GM21526 (cell line): ENCODE measurements at regions not wholly inside any gene's neighbourhood (a gene's known extent, or its start where the extent isn't known, plus 50 kb on each side); places are given as distances from the start of the nearest gene placed in this dataset.

ENCODE experiments used
- ATAC-seq: cut with Tn5 transposase; IDR thresholded peaks from one replicate; pipeline ENCODE4 v1.9.1; 2021; ENCODE audit warnings: moderate library complexity; ENCODE audit not compliant: unreplicated experiment, low FRiP score

DNA sequence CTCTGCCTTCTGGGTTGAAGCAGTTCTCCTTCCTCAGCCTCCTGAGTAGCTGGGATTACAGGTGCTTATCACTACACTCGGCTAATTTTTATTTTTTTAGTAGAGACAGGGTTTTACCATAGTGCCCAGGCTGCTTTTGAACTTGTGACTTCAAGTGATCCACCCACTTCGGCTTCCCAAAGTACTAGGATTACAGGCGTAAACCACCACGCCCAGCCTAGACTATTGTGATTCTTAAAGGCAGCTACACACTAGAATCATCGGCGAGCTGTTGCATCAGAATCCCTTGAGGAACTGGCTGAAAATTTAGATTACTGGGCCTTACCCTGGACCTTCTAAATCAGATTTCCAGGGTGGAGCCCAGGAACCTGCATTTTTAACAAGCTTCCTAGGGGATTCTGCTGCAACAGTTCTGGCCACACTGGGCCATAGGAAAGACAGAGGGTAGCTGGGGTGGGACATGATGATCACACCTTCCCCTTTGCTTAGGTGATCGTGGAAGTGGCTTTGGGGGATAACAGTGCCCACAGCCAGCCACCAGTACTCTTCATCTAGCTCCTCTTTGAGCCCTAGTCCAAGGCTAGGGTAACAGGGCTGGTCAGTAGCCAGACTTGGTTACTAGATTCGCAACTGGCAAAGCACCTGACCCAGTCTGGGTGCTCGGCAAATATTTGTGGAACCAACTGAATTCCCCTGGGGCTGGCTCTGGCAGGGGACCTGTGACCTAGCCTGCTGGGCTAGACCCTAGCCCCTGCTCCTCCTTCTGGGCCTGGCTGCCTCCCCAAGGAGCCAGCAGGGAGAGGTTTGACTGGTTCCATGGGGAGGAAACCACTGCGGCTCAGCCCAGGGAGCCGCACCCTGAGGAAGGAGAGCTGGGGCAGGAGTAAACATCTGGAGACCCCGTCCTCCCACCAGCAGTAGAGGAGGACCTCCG, 67.1 kb upstream of the DUSP5 start:
- no peak for ATAC-seq

DNA sequence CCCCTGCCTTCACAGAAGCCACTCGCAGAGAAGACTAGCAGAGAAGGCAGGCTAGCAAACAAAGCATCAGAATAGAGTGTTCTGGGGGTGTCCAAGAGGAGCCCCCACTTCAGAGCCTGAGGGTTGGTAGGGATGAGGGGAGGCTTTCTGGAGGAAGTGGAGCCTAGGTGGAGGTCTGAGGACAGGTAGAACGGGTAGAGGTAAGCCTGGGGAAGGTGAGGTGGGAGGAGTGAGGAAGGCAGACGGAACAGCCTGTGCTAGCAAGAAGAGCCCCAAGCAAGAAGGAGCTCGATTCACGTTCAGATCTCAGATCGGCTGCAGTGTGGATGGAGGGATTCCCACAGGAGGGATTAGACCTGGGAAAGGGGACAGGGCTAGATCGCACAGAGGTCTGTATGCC, 66.0 kb upstream of the DUSP5 start:
- ATAC-seq, result no peak

DNA sequence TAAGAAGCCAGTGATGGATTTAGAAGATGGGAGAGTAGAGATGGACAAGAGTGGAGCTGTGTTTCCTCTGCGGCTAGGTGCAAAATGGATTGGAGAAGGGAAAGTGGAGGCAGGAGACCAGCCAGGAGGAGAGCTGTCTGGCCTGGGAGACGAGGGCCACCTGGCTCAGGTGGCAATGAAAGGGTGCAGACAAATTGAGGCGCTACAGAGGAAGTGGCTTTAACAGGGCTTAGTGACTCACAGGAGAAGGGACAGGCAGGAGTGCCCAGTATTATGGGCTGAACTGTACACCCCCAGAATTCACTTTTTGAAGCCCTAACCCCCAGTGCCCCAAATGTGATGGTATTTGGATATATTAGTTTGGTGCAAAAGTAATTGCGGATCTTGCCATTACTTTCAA, 65.6 kb upstream of the DUSP5 start:
- no peak for ATAC-seq

DNA sequence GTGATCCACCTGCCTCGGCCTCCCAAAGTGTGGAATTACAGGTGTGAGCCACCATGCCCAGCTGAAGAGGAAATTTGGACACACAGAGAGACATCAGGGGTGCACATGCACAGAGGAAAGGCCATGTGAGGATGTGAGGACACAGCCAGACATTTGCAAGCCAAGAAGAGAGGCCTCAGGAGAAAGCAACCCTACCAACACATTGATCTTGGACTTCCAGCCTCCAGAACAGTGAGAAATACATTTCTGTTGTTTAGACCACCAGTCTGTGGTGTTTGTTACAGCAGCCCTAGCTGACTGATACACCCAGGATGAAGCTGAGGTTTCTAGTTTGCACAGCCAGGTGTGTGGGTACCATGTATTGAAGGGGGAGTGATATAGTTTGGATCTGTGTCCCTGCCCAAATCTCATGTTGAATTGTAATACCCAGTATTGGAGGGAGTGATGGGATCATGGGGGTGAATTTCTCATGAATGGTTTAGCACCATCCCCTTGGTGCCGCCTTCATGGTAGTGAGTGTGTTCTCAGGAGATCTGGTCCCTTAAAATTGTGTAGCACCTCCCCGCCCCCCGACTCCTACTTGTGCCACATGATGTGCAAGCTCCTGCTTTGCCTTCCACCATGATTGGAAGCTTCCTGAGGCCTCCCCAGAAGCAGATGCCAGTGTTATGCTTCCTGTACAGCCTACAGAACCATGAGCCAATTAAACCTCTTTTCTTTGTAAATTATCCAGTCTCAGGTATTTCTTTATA, 64.7 kb upstream of the DUSP5 start:
- ATAC-seq, result no peak

DNA sequence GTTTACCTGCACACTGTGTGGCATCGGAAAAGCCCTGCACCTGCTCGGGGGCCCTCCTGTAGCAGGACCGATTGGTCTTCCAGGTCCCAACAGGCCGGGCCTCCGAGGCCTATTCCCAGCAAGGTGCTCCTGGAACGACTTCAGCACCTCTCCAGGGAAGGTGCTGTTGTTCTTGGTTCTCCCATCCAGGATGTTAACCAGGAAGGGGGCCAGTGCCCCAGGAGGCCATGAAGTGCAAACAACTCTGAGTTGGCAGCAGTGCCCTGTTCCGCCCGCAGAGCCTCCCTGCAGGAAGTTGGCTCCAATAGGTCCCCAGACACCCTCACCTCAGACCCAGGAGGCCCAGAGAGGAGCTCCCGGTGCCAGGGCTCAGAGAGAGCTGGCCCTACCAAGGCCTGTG, 64.0 kb upstream of the DUSP5 start:
- ATAC-seq, result no peak

DNA sequence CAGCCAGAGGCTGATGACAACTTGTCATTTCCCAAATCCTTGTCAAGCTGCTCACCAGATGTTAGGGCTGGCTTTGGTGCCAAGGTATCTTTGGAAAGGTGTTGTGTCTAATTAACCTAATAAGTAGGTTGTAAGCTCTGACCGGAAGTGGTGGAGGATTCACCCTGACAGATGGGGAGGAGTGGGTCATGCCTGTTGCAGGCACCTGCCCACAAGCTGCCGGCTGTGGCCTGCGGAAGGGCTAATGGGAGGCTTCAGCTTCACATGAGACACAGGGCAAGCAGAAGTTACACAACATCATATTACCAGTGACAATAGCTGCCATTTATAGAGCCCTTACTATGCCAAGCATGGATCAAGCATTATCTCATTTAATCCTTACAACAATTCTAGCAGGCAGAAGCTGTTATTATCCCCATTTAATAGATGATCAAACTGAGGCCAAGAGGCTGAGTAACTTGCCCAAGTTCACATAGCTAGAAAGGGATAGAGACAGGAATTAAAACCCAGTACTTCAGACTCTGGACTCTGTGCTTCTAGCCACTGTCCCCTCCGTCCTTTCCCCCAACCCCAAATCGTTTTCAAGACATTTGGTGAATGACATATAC, 63.1 kb upstream of the DUSP5 start:
- no peak for ATAC-seq

DNA sequence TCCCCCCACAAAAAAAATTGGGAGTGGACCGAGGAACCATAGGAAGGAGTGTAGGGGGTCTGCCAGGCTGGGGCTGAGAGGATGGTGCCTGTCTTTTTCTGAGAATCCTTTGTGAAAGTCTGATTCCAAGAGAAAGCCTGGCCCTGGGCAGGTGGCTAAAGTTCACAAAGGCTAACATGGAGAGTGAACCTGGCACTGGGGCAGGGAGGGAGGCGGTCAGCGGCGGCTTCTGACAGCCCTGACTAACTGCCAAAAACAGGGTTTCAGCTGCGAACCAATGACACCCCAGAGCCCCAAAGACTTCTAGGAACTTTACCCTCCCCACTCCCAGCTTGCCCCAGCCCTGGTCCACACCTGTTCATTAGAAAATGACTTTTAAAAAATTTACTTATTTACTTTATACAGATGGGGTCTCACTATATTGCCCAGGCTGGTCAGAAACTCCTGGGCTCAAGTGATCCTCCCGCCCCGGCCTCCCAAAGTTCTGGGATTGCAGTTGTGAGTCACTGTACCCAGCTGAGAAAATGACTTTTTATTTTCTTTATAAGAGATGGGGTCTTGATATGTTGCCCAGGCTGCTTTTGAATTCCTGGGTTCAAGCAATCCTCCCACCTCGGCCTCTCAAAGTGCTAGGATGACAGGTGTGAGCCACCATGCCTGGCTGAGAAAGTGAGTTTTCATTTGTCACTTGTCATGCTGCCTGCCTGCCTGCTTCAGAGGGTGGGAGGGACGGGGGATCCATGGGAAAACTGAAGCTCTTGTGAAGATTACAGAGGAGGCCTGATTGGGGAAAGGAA, 61.0 kb upstream of the DUSP5 start:
- ATAC-seq, result no peak

DNA sequence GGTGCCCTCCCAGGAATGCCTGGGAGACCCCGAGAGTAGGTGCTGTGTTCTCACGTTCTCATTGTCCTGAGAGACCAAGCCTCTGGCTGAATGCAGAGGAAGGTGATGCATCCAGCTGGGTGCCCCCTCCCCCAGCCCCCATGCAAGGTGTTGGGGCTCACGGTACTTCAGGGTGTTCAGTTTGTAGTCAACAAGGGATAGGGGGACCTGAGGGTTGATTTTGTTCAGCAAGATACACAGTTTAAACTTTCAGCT, 60.4 kb upstream of the DUSP5 start:
- ATAC-seq, result no peak

DNA sequence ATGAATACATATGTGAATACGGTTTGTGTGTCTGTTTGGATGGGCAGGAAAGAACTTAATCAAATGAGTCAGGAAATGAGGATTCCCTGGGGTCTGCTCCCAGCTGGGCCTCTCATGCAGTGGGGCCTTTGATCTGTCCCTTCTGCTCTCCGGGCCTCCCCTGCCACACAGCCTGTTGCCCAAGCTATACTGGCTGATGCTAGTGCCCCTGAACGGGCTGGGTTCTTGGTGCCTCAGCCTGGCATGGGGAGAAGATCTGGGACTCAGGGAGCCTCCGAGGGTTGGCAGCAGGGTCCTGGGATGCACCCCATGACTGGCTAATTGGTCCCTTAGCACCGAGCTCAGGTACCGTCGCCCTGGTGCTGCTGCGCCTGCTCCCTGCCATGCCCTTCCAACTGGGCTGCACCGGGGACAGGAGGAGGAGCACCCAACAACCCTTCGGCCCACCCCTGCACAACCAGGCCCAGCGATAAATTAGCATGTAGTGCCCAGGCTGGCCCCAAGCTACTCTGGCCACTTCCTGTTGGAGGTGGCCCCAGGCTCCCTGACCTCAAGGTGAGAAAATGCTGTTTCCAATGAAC, 59.9 kb upstream of the DUSP5 start:
- ATAC-seq, result no peak

DNA sequence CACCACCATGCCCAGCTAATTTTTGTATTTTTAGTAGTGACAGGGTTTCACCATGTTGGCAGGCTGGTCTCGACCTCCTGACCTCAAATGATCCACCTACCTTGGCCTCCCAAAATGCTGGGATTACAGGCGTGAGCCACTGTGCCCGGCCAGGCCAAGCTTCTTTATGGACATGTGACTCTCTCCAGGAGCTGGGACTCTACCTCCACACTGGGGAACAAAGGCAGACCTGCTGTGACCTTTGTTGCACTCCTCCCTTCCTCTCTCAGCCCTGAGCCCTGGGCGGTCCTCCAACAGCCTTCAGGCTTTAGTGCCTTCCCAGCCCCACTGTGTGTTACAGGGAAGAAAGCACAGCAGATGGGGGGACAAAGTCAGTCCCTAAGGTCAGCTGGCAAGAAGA, 55.0 kb upstream of the DUSP5 start:
- ATAC-seq, result no peak

DNA sequence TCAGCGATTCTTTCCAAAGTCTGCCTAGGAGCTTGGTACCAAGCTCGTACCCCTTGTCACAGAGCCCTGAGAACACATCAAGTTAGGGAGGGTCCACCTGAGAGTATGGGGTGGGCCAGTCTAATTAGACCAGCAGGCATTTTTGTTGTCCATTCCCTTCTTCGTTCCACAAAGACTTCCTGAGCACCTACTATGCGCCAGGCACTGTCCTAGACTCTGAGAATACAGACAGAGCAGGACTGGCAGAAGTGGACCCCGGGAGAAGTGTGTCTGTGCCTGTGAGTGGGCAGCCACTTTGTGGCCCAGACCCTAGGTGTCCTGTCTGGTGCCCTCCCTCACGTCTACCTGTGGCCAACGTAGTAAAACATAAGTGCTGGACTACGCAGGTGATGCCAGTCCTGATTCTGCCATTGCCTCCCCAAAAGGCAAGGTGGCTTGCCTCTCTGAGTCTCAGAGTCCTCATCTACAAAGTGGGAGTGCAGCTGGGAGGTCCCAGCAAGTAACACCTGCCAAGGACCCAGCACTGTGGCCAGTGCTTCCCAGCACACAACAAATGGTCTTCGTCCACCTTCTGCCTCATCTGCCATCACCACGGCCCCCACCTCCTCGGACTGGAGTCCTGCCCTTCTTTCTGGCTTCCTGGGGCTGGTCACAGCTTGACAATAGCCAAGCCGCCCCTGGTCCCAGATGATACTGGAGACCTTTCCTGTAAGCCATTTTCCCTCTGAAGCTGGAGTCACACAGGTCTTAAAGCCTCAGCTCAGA, 54.3 kb upstream of the DUSP5 start:
- no peak for ATAC-seq

DNA sequence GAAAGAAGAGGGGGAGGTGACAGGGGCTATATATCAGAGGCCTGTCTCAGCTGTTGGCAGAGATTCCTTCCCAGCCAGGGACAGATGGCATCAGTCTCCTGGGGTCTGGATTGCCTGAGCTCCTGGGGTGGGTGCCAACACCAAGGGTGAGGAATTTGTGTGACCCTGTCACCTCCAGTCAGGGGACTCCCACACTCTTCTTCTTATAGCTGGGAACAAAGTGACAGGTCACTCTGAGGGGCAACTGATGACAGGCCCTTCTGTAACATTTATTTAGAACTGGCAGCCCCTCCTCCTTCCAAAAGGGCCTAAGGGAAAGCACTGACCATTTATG, 53.7 kb upstream of the DUSP5 start:
- no peak for ATAC-seq

DNA sequence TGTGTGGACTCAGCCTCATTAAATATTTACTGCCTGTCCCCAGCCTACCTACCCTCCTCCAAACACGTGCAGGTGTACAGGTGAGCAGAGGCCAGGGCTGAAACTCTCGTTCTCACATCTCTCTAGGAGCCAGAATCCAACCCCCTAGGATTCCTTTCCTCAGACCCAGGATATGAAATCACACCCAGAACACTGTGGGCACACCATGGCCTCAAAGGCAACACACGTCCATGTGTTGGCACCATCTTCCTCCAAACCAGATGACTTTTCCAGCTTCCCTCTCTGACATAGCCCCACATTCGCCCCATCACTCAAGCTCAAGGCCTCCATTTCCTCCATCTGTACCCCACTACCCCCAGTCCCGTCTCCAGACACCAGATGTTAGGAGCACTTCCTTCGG, 51.8 kb upstream of the DUSP5 start:
- ATAC-seq, result no peak

DNA sequence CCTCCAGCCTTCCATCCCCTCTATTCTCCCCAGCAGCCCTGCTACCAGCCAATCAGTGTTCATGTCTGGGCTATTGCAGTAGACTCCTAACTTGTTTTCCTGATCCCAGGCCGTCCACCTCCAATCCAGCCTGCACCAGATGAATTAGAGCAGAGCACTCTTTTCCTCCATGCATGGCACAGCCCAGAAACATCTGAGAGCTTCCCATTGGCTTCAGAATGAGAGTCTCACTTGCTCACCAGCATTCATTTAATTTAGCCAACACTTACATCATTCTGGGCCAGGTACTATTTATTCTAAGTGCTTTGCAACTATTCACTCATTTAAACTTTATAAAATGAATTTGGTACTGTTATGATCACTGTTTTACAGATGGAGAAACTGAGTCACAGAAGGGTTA, 51.4 kb upstream of the DUSP5 start:
- ATAC-seq, result no peak

DNA sequence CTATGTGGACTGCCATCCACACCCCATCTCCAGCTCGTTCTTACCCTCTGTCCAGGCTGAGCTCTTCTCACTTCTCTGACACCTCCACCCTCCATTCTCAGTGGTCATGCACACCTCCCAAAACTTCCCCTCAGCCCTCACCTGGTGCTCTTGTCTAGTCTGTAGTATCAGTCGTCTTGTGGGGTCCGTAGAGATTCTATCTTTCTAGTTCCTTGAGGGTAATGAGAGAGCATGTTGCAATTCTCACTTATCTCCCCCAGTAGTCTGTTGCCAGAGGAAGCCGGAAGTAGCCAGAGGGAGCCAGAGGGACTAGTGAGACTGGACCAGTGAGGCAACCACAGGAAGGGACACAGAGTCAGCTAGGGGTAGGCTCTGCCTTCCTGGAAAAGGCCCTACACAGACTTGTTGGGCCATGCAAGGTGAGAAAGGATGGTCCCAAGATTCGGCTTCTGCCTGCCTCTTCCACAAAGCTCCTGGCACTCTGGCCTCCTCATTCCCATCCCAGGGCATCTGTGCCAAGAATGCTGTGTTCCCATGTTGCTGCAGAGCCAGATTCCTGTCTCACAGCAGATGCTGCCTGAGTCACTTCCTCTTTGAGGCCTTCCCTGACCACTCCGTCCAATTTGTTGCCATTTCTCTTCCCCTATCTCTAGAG, 50.6 kb upstream of the DUSP5 start:
- ATAC-seq, result no peak

DNA sequence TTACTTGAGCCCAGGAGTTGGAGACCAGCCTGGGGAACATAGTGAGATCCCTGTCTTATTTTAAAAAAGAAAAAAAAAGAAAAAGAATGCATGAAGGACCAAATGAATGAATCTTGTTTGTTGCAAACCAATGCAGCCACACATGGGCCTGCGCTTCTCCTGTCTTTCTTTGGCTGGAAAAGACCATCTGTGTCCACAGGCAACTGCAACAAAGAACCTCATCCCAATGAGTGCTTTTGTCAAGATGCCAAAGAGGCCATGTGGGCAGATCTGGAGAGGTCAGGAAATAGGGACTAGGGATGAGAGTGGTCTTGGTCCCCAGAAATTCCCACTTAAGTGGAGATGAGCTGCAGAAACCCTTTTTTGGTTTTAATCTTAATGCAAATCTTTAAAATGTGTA, 49.8 kb upstream of the DUSP5 start:
- ATAC-seq, result no peak
